ENCODE measurements at regions not wholly inside any gene's neighbourhood (a gene's known extent, or its start where the extent isn't known, plus 50 kb on each side); places are given as distances from the start of the nearest gene placed in this dataset.
"Not testable (repeated sequence)": the region's sequence is repeated elsewhere in the genome, so short reads cannot be mapped to it uniquely, and the experiment has no call there.

DNA sequence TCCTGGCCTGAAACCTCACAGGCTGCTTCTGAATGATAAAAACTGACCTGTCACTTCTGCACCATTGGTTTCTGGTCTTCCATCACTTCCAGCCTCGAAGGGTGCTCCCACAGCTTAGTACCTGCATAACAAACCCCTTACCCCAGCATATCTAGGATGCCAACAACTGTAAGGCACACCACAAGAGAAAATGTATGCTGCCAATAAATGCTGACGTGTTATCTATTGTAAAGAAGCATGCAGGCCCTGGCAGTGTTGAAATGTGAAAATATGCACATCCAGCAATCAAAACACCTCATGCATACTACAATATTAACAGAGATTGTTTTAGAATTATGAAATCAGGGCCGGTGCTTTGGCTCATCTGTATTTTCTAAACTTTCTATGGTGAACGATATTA, 242.0 kb upstream of the NSMCE3 start:
- DNase-seq: no peak

DNA sequence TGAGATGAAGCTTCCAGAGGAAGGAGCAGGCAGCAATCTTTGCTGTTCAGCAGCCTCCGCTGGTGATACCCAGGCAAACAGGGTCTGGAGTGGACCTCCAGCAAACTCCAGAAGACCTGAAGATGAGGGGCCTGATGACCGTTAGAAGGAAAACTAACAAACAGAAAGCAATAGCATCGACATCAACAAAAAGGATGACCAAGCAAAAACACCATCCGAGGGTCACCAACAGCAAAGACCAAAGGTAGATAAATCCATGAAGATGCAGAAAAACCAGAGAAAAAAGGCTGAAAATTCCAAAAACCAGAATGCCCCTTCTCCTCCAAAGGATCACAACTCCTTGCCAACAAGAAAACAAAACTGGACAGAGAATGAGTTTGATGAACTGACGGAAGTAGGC, 235.9 kb upstream of the NSMCE3 start:
- DNase-seq: not testable (repeated sequence)

DNA sequence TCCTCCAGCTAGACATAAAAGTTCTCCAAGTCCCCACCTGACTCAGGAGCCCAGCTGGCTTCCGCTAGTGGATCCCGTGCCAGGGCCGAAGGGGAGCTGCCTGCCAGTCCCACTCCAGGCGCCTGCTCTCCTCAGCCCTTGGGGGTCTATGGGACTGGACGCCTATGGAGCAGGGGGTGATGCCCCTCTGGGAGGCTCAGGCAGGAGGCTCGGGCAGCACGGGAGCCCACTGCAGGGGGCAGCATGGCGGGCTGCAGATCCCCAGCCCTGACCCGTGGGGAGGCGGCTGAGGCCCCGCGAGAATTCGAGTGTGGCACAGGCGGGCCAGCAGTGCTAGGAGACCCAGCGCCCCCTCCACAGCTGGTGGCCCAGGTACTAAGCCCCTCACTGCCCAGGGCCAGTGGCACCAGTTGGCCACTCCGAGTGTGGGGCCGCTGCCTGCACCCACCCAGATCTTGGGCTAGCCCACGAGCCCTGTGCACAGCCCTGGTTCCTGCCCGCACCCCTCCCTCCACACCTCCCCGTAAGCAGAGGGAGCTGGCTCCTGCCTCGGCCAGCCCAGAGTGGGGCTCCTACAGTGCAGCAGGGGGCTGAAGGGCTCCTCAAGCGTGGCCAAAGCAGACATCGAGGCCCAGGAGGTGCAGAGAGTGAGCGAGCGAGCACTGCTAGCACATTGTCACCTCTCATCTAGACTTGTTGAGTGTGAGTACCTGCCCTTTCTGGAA, 221.3 kb upstream of the NSMCE3 start:
- DNase-seq: no peak

DNA sequence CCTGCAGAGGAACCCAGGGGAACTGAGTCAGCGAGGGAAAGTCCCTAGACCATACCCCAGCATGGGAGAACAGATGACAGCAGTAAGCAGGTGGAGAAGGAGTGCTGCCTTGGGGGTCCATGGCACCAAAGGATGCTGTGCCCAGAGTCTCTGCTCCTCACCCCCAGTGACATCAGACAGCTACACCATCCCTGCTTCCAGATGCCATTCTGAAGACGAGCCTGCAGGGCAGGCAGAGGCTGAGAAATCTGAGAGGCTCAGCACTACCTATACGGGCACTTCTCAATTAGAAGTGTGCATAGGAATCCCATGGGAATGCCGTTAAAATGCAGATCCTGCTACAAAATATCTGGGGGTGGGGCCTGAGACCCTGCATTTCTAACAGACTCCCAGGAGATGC, 211.3 kb upstream of the NSMCE3 start:
- no peak for DNase-seq

DNA sequence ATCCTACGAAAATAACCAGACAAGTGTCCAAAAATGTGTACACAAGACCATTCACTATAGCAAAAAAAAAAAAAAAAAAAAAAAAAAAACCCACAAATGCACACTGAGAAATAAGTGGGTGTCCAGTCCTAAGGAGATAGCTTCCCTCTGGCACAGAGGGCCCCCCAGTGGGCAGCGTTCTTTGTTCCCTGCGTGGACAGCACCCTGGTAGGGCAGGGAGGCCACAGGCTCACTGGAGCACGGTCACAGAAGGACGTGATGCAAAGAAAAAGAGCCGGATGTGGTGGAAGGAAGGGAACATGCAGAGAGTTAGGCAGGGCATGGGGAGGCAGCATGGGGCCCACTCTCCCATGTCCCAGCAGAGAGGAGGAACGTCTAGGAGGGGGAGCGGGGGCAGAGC, 210.7 kb upstream of the NSMCE3 start:
- DNase-seq: no peak

DNA sequence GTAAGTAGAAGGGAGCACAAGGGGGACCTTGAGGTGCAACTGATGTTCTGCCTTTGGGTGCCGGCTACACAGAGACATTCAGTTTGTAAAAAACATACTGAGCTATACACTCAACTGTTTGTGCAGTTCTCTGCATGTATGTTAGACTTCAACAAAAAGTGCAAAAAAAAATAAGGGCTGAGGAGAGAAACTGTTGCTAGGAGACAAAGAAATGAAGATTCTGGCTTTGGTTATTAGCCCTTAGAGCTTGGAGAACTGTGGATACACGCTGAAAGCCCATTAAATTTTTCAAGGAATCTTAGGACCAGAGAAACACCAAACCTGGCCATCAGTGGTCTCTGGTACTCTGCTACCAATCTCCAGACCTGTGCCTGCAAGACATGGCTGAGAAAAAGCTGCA, 207.6 kb upstream of the NSMCE3 start:
- no peak for DNase-seq

DNA sequence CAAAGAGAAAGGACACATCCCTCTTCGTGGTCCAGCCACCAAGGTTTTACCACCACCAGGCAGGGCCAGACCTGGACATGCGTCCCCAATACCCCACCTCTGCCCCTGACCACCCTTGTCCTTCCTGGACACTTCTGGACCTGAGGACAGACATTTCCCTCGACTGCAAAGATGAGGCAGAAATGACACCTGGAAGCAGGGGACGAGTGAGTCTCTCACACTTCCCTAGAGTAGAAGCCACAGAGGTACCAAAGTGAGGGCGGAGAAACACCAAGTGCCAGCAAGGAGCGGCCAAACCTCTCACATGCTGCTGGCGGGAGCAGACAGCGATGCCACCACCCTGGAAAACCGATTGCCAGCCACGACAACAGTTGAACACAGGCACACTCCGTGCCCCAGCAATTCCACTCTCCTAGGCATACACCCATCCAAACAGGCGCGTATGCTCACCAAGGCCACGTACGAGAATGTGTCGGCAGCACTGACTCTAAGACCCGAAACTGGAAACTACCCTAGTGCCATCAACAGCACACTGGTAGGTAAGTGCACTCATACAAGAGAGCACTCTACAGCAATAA, 207.0 kb upstream of the NSMCE3 start:
- DNase-seq: no peak

DNA sequence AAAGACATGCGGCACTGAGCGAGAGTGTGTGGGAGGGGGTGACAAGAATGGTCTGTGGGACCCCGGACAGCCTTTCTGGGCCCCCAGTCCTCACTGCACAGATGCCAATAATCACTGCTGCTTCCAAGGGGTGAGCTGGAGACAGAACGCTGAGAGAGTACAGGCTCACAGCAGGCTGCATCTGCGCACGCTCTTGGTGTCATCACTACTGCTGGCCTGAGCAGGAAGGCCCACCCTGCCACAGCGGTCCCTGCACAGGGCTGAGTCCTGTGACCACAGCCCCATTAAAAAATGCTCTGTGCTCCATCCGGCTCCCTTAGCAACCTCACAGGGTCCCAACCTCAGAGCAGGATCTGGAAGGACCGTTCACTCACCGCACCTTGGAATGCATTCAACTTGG, 205.5 kb upstream of the NSMCE3 start:
- no peak for DNase-seq

DNA sequence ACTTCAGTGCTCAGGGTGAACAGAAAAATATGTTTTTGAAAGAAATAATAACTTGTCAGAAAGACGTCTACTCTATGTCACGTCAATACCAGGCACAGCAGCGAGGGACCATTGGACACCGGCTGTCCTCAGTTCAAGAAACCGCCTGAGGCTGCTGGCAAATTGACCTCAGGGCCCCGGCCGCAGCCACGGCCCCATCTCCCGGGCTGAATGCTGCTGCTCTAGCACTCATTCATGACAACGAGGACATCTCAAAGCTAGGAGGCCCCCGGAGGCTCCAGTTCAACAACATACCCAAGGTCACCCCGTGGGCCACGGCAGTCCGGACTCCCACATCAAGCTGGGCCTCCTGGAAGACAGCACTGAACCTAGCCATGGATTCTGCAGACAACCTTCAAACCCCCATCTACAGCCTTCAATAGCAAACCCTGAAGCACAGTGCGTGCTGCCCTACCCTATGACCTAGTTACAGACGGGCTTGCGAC, 204.0 kb upstream of the NSMCE3 start:
- DNase-seq: no peak

DNA sequence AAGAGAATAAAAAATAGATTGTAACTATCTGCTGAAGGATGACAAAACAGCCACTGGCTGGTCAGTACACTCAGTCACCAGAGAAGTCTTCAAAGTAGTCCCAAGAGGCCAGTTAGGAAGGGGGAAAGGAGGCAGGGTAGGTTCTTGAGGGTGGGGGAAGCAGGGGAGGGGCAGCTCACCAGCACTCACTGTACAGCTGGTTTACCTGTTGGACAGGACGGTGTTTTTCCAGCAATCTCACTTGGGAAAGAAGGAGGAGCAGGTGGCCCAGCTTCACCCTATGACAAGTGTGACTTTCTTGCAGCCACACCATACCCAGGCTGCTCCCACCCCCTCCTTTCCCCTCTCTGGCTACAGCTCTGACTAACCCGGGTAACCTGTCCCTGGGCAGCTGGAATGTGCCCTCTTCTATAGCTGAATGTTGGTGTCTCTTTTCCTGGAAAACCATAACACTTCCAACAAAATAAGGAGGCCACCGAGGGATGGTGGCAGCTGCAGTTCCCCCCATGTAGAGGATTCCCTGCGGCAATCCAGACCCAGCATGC, 203.4 kb upstream of the NSMCE3 start:
- no peak for DNase-seq

DNA sequence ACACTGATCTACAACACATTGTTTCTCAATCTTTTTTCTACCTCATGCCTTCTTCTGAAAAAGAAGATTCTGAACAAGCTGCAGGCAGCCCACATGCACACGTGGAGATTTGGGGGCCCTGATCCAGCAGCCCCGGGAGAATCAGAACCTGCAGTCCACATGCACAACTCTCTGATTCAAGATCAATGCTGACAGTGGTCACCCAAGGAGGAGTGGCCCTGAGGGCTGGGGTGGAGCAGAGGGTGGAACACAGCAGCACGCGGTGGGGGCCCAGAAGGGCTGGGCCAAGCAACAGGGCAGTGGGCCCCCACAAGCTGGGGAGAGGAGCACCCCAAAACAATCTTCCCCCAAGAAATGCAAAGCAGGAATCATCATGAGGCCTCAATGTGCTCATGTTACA, 202.1 kb upstream of the NSMCE3 start:
- DNase-seq: no peak

DNA sequence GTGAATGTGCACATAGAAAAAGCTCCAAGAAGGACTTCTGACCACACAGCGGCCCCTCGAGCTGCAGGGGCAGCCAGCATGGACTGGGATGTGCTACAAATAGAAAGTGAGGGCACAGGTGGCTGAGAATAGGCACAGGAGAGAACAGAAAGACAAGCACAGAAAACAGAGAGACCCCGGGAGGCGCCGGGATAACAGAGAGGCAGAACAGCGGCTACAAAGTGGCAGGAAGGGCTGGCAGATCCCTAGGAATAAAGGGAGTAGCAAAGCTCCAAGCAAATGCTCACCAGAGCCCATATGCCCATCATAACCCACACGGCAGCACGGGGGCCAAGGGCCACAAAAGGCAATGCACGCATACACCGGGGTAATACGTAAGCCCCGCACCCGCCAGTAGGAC, 201.7 kb upstream of the NSMCE3 start:
- DNase-seq: no peak

DNA sequence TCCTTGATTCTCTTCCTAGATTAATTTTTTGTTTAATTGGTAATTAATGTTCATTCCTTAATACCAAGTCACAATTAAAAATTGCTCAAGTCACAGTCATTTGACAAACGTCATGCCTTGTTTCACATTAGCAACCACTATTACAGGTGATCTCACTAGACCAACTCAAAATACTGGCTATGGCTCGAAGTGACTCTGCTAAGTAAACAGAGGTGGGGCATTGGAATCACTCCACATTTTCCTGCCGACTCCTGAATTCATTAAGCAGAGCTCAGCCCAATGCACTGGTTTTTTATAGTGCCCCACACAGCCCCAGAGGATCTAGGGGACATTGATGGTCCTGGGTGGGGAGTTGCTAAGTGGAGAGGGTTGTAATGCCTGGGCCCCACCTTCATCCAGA, 201.2 kb upstream of the NSMCE3 start:
- no peak for DNase-seq

DNA sequence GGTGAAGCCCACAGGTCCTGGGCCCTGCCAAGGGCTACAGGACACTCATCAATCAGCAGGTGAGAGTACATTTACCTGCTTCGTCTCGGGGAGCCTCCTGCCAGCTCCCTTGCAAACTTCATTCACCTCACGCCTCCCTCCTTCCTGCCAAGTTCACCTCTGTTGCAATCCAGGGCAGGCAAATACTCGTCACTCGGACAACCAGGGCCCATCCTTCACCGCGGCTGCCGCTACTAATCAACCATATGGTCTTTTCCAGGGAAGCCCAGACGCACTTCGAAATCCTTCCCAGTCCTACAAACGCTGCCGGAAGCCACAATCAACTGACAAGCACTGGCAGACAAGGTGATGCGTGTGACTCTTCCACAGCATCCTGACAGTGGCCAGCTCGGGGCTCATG, 200.7 kb upstream of the NSMCE3 start:
- DNase-seq: no peak

DNA sequence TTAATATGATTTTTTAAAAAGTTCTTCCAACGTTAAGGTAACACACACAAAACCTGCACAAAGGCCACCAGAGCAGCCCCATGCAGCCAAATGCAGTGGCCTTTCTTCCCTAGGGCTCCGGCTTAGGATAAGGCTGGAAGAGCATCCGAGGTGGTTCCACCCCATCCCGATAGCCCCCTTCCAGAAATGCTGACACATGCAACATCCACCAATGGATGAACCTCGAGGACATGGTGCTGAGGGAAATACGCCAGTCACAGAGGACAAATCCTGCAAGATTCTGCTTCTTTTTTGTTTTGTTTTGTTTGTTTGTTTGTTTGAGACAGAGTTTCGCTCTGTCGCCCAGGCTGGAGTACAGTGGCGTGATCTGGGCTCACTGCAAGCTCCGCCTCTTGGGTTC, 199.3 kb upstream of the NSMCE3 start:
- no peak for DNase-seq

DNA sequence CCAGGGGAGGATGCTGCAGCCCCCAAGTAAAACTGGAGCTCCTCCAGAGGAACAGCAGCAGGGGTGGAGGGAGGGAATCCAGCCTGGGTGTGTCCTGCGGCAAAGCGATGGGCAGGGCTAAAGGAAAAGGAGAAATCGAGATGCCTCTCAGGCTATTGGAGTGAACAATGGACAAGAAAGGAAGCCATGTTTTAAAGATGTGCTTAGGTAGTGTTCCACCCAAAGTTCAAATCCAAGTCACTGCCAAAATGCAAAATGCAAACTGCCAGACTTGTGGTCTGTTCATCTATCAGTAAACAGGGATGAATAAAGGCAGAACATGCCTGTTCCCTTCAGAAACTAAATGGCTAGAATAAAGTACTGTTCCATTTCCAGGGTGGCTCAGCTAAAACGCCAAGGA, 197.5 kb upstream of the NSMCE3 start:
- DNase-seq: no peak

DNA sequence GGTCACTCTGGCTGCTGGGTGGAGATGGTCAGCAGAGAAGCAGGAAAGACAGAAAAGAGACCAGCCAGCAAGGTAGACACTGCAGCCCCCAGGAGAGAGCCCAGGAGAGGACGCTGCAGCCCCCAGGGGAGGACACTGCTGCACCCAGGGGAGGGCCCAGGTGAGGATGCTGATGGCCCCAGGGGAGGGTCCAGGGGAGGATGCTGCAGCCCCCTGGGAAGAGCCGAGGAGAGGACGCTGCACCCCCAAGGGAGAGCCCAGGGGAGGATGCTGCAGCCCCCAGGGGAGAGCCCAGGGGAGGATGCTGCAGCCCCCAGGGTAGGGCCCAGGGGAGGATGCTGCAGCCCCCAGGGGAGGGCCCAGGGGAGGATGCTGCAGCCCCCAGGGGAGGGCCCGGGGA, 196.7 kb upstream of the NSMCE3 start:
- DNase-seq: no peak

DNA sequence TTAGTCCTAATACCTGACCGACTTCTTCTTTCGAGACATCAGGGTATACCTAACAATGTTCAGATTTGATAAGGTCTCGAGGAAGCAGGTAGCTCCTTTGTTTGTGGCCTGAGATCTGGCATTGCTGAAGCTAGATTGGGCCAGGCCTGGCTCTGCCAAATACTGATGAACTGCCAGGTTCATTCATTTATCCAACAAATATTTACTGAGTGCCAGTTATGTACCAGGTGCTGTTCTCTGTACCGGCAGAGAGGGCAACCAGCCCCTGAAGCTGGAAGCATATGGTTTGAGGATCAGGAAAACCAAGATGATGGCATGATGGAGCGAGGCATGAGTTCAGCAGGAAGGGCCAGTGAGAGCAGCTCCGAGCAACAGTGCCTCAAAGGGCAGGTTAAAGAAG, 196.2 kb upstream of the NSMCE3 start:
- DNase-seq: no peak

DNA sequence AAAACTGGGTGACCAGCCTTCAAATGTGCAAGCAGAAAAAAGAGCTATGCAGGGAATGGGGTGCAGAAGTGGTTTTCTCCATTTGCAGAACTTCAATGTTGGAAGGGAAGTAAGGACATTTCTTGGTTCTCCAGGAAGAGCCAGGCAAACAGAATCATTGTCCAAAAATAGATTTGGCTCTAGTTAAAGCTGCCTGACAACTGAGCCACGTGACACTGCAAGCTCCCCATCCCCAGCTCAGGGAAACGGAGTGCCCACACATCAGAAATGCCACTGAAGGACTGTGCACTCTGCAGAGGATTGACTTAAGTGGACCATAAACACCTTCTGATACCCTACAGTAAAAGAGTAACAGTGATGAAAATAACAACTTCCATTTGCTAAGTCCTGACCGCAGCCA, 195.6 kb upstream of the NSMCE3 start:
- DNase-seq: no peak

DNA sequence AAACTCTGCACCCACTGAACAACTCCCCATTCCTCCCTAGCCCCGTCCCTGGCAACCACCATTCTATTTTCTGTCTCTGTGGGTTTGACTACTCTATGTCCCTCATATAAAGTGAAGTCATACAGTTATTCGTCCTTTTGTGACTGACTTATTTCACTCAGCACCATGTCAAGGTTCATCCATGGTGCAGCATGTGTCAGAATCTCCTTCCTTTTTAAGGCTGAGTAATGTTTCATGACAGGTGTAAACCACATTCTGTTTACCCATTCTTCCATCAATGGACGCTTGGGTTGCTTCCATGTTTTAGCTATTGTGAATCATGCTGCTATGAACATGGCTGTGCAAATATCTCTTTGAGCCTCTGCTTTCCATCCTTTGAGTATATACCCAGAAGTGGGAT, 192.3 kb upstream of the NSMCE3 start:
- no peak for DNase-seq

DNA sequence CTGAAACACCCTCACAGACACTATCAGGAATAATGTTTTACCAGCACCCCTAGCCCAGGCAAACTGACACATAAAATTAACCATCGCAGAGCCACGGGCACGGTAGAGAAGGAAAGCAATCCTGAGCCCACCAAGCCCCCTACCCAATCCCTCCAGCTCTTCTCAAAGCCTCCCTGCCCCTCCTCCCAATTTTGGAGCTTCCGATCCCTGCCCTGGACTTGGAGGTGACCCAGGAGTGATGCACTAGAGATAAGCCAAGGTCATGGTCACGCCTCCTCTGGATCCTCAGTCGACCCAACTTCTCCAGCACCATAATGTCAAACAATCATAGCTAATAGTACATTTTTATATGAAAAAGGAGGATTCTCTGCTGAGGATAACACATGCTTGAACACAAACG, 188.7 kb upstream of the NSMCE3 start:
- no peak for DNase-seq

DNA sequence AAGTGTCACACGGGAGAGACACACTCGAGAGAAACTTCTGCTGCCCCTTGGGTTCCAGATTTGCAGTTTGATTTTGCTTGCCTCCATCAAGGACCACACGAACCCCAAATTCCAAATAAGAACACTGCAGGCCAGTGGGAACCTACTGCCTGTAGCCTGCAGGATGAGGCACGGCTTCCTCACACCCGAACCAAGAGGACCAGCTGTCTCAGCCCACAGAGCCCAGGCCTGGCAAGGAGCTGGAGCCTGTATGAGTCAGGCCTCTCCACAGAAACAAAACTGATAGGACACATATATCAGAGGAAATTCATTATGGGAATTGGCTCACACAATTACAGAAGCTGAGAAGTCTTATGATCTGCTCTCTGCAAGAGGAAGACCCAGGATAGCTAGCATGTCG, 188.1 kb upstream of the NSMCE3 start:
- peak in 1 of 51 donors; percentile 57 for DNase-seq

DNA sequence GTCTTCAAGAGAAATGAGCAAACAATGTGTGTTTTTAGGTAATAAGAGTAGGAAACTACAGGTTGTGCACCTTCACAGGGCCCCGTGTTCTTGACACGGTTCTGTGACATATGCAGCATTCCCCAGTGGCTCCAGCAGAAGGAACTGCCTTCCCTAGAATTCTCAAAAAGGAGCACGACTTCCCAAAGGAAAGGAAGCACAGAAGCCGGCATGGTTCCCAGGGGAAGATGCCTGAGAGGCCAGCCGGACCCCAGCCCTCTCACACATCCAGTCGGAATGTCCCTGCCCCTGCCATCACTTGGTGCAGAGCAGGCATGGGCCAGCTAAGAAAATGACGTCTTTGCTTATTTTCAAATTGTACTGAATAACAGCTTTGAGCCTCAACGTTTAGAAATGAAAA, 187.3 kb upstream of the NSMCE3 start:
- no peak for DNase-seq

Measured in hypothalamus (tissue), 51 donors.